GM18867 (cell line): ENCODE measurements at regions not wholly inside any gene's neighbourhood (a gene's known extent, or its start where the extent isn't known, plus 50 kb on each side); places are given as distances from the start of the nearest gene placed in this dataset.

Source experiments
- ATAC-seq: cut with Tn5 transposase; IDR thresholded peaks from one replicate; pipeline ENCODE4 v1.9.1; 2021; ENCODE audit warnings: mild to moderate bottlenecking, moderate library complexity; ENCODE audit not compliant: unreplicated experiment

GRCh38 chr2:223701761-223702160 lies 99.6 kb upstream of the SCG2 start:
- ATAC-seq, result no peak

- no peak for ATAC-seq
Observed at GRCh38 chr2:223700221-223700620, 98.1 kb upstream of the SCG2 start.

- ATAC-seq, result no peak
Observed at GRCh38 chr2:223697892-223698645, 95.9 kb upstream of the SCG2 start.

GRCh38 chr2:223697316-223697891 lies 95.2 kb upstream of the SCG2 start:
- ATAC-seq, result no peak

- ATAC-seq, result no peak
Observed at GRCh38 chr2:223696719-223697118, 94.6 kb upstream of the SCG2 start.

GRCh38 chr2:223692191-223692947 lies 90.2 kb upstream of the SCG2 start:
- no peak for ATAC-seq

GRCh38 chr2:223688094-223688835 lies 86.1 kb upstream of the SCG2 start:
- ATAC-seq, result no peak

- ATAC-seq, result no peak
Observed at GRCh38 chr2:223681125-223681524, 79.0 kb upstream of the SCG2 start.

GRCh38 chr2:223674998-223675609 lies 72.9 kb upstream of the SCG2 start:
- ATAC-seq, result peak; percentile 61

GRCh38 chr2:223669453-223670225 lies 67.5 kb upstream of the SCG2 start:
- no peak for ATAC-seq

GRCh38 chr2:223668302-223668998 lies 66.3 kb upstream of the SCG2 start:
- no peak for ATAC-seq

- ATAC-seq, result no peak
Observed at GRCh38 chr2:223654384-223654915, 52.3 kb upstream of the SCG2 start.

GRCh38 chr2:223652902-223653301 lies 50.7 kb upstream of the SCG2 start:
- ATAC-seq, result no peak

- no peak for ATAC-seq
Observed at GRCh38 chr2:223652122-223652521, 50.0 kb upstream of the SCG2 start.
